ENCODE measurements at regions not wholly inside any gene's neighbourhood (a gene's known extent, or its start where the extent isn't known, plus 50 kb on each side); places are given as distances from the start of the nearest gene placed in this dataset.

DNA sequence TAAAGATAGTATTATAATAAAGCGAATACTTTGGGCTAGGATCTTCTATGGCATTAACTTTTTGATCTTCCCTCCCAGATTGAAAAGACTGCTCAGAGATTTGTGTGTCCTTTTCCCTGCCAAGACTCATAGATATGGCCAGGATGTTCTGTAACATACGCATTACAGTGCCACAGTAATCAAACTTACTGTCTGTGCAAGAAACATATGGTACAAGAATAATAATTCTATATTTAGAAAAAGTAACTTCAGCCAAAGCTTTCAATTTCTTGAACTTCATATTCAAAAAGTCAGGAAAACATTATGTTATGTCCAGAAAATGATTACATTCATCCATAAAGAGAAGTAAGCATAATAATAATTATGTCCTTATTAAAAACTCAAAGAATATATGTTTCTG lies 100.9 kb upstream of the GUCY1A1 start:
- Histone ChIP-seq H3K9me3 (ENCODE audit: control extremely low read depth in 1 of 3, control insufficient read depth in 2 of 3, insufficient read depth in 1 of 3, low read length in 2 of 3) (no peaks in the 10 kb centered on the region), H3K36me3 (replicated peaks in 1 of 2; ENCODE audit: control extremely low read depth in 1 of 2, control insufficient read depth in 1 of 2, extremely low read depth in 1 of 2, insufficient read depth in 2 of 2, low read length in 1 of 2) (no peaks in the 10 kb centered on the region), H3K4me1 (ENCODE audit: control insufficient read depth in 2 of 2, insufficient read depth in 2 of 2, low read length in 2 of 2) (no peaks in the 10 kb centered on the region), H4K20me1 (ENCODE audit: control insufficient read depth, insufficient read depth, low read length, poor library complexity, severe bottlenecking) (no peaks in the 10 kb centered on the region), H3K79me2 (ENCODE audit: control insufficient read depth, insufficient read depth, low read length) (no peaks in the 10 kb centered on the region), H2AFZ (ENCODE audit: insufficient read depth, low read depth, low read length, poor library complexity, severe bottlenecking) (no peak overlapping the region), H3K4me3 (ENCODE audit: control extremely low read depth in 1 of 5, extremely low read depth in 1 of 5, insufficient read depth in 1 of 5, low read depth in 2 of 5, low read length in 4 of 5) (no peak overlapping the region), H3K4me2 (replicated peaks; ENCODE audit: low read depth, low read length, poor library complexity, severe bottlenecking) (no peak overlapping the region), H3K27me3 (replicated peaks in 1 of 4; ENCODE audit: control extremely low read depth in 1 of 4, control insufficient read depth in 3 of 4, insufficient read depth in 4 of 4, low read length in 3 of 4) (no peaks in the 10 kb centered on the region), H3K27ac (ENCODE audit: low read length in 2 of 2) (no peak overlapping the region), H3K9ac (ENCODE audit: low read length) (no peak overlapping the region)
- ATAC-seq (ENCODE audit: low read depth) (no peak), DNase-seq (no peak)
- intact Hi-C loops (cut with micrococcal nuclease): no loop called here
- H3K27ac Mint-ChIP-seq: no peak overlapping the region
- no CpG with 5 or more reads among the region's 2 CpGs for WGBS (ENCODE audit: insufficient coverage)
- ChIA-PET POLR2A (no interaction called here), CTCF (no interaction called here)
- H3K4me1 Mint-ChIP-seq: no peaks in the 10 kb centered on the region
- H3K9me3 Mint-ChIP-seq (ENCODE audit: insufficient read depth): no peaks in the 10 kb centered on the region
- H3K4me3 Mint-ChIP-seq: no peak overlapping the region
- TF ChIP-seq EZH2 (IDR thresholded peaks at IDR 0.05; ENCODE audit: borderline replicate concordance, insufficient read depth, low read depth, low read length, poor library complexity, severe bottlenecking): no peak
- TF ChIP-seq, protein P1, sequence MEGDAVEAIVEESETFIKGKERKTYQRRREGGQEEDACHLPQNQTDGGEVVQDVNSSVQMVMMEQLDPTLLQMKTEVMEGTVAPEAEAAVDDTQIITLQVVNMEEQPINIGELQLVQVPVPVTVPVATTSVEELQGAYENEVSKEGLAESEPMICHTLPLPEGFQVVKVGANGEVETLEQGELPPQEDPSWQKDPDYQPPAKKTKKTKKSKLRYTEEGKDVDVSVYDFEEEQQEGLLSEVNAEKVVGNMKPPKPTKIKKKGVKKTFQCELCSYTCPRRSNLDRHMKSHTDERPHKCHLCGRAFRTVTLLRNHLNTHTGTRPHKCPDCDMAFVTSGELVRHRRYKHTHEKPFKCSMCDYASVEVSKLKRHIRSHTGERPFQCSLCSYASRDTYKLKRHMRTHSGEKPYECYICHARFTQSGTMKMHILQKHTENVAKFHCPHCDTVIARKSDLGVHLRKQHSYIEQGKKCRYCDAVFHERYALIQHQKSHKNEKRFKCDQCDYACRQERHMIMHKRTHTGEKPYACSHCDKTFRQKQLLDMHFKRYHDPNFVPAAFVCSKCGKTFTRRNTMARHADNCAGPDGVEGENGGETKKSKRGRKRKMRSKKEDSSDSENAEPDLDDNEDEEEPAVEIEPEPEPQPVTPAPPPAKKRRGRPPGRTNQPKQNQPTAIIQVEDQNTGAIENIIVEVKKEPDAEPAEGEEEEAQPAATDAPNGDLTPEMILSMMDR (IDR thresholded peaks at IDR 0.05): no peak
- H3K27me3 Mint-ChIP-seq: no peaks in the 10 kb centered on the region

DNA sequence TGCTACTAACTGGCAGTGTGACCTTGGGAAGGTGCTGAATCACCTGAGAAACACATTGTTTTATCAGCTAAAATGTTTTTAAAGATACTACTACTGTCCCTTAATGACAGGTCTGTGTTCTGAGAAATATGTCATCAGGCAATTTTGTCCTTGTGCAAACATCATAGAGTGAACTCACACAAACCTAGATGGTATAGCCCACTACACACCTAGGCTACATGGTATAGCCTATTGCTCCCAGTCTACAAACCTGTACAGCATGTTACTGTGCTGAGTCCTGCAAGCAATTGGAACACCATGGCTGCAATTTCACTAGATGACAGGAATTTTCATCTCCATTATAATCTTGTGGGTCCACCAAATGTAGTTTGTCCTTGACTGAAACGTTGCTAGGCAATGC lies 101.3 kb upstream of the GUCY1A1 start:
- Histone ChIP-seq H3K79me2 (ENCODE audit: control insufficient read depth, insufficient read depth, low read length) (no peaks in the 10 kb centered on the region), H3K9me3 (ENCODE audit: control extremely low read depth in 1 of 3, control insufficient read depth in 2 of 3, insufficient read depth in 1 of 3, low read length in 2 of 3) (no peaks in the 10 kb centered on the region), H3K27ac (ENCODE audit: low read length in 2 of 2) (no peak overlapping the region), H3K4me2 (replicated peaks; ENCODE audit: low read depth, low read length, poor library complexity, severe bottlenecking) (no peak overlapping the region), H3K27me3 (replicated peaks in 1 of 4; ENCODE audit: control extremely low read depth in 1 of 4, control insufficient read depth in 3 of 4, insufficient read depth in 4 of 4, low read length in 3 of 4) (no peaks in the 10 kb centered on the region), H3K4me3 (ENCODE audit: control extremely low read depth in 1 of 5, extremely low read depth in 1 of 5, insufficient read depth in 1 of 5, low read depth in 2 of 5, low read length in 4 of 5) (no peak overlapping the region), H4K20me1 (ENCODE audit: control insufficient read depth, insufficient read depth, low read length, poor library complexity, severe bottlenecking) (no peaks in the 10 kb centered on the region), H3K9ac (ENCODE audit: low read length) (no peak overlapping the region), H3K4me1 (ENCODE audit: control insufficient read depth in 2 of 2, insufficient read depth in 2 of 2, low read length in 2 of 2) (no peaks in the 10 kb centered on the region), H2AFZ (ENCODE audit: insufficient read depth, low read depth, low read length, poor library complexity, severe bottlenecking) (no peak overlapping the region), H3K36me3 (replicated peaks in 1 of 2; ENCODE audit: control extremely low read depth in 1 of 2, control insufficient read depth in 1 of 2, extremely low read depth in 1 of 2, insufficient read depth in 2 of 2, low read length in 1 of 2) (no peaks in the 10 kb centered on the region)
- DNase-seq (no peak), ATAC-seq (ENCODE audit: low read depth) (no peak)
- no peak overlapping the region for H3K27ac Mint-ChIP-seq
- intact Hi-C loops (cut with micrococcal nuclease): no loop called here
- no peaks in the 10 kb centered on the region for H3K27me3 Mint-ChIP-seq
- TF ChIP-seq, protein P1 (IDR thresholded peaks at IDR 0.05): no peak
- no peak for TF ChIP-seq EZH2 (IDR thresholded peaks at IDR 0.05; ENCODE audit: borderline replicate concordance, insufficient read depth, low read depth, low read length, poor library complexity, severe bottlenecking)
- no peak overlapping the region for H3K4me3 Mint-ChIP-seq
- no CpG with 5 or more reads among the region's 1 CpG for WGBS (ENCODE audit: insufficient coverage)
- CTCF ChIA-PET: no interaction called here
- no peaks in the 10 kb centered on the region for H3K9me3 Mint-ChIP-seq (ENCODE audit: insufficient read depth)
- H3K4me1 Mint-ChIP-seq: no peaks in the 10 kb centered on the region
- POLR2A ChIA-PET: no interaction called here
